ENCODE measurements at regions not wholly inside any gene's neighbourhood (a gene's known extent, or its start where the extent isn't known, plus 50 kb on each side); places are given as distances from the start of the nearest gene placed in this dataset.

GRCh38 chr12:93166541-93167307 lies 211.0 kb upstream of the NUDT4 start:
- no peak overlapping the region for H3K9ac ChIP-seq (ENCODE audit: low read length)
- Mint-ChIP-seq H3K36me3 (ENCODE audit: low read depth, unreplicated experiment) (no peaks in the 10 kb centered on the region), H3K4me3 (ENCODE audit: unreplicated experiment) (no peak overlapping the region), H3K4me1 (ENCODE audit: low read depth, unreplicated experiment) (peaks cover 8% of the 10 kb centered on the region), H3K27me3 (ENCODE audit: low read depth, unreplicated experiment) (no peaks in the 10 kb centered on the region), H3K27ac (ENCODE audit: unreplicated experiment) (no peak overlapping the region), H3K9me3 (ENCODE audit: unreplicated experiment) (peaks cover 1% of the 10 kb centered on the region)
- no peak overlapping the region for H3K27ac ChIP-seq (ENCODE audit: low read depth, low read length)
- no peaks in the 10 kb centered on the region for H3K4me1 ChIP-seq (ENCODE audit: insufficient read depth, low read length)
- H4K20me1 ChIP-seq (ENCODE audit: insufficient read depth, low read length): no peaks in the 10 kb centered on the region
- no peaks in the 10 kb centered on the region for H3K79me2 ChIP-seq (ENCODE audit: insufficient read depth, low read length)
- H2AFZ ChIP-seq (ENCODE audit: low read depth, low read length): no peak overlapping the region
- DNase-seq (ENCODE audit: low read depth) (no peak), FAIRE-seq (no peak)
- no peaks in the 10 kb centered on the region for H3K27me3 ChIP-seq (ENCODE audit: insufficient read depth, low read length)
- H3K4me3 ChIP-seq (ENCODE audit: insufficient read depth, low read depth, low read length): no peak overlapping the region
- no peaks in the 10 kb centered on the region for H3K9me3 ChIP-seq (ENCODE audit: insufficient read depth, low read depth, low read length)
- H3K36me3 ChIP-seq (ENCODE audit: insufficient read depth, low read length): no peaks in the 10 kb centered on the region
- TF ChIP-seq EZH2 (IDR thresholded peaks at IDR 0.05; ENCODE audit: insufficient read depth, low read length): no peak
- no peak for TF ChIP-seq CTCF (IDR thresholded peaks at IDR 0.05; ENCODE audit: insufficient read depth, low read depth, low read length)
- no peak overlapping the region for H3K4me2 ChIP-seq (ENCODE audit: low read length)

- Mint-ChIP-seq H3K9me3 (ENCODE audit: unreplicated experiment) (peaks cover 1% of the 10 kb centered on the region), H3K27me3 (ENCODE audit: low read depth, unreplicated experiment) (no peaks in the 10 kb centered on the region), H3K4me1 (ENCODE audit: low read depth, unreplicated experiment) (peaks cover 8% of the 10 kb centered on the region), H3K27ac (ENCODE audit: unreplicated experiment) (no peak overlapping the region), H3K4me3 (ENCODE audit: unreplicated experiment) (no peak overlapping the region), H3K36me3 (ENCODE audit: low read depth, unreplicated experiment) (no peaks in the 10 kb centered on the region)
- peak overlapping the region; percentile 93 for H3K4me2 ChIP-seq (ENCODE audit: low read length)
- no peaks in the 10 kb centered on the region for H4K20me1 ChIP-seq (ENCODE audit: insufficient read depth, low read length)
- H3K79me2 ChIP-seq (ENCODE audit: insufficient read depth, low read length): no peaks in the 10 kb centered on the region
- no peak overlapping the region for H3K9ac ChIP-seq (ENCODE audit: low read length)
- DNase-seq (ENCODE audit: low read depth) (no peak), FAIRE-seq (no peak)
- H3K36me3 ChIP-seq (ENCODE audit: insufficient read depth, low read length): no peaks in the 10 kb centered on the region
- H3K27ac ChIP-seq (ENCODE audit: low read depth, low read length): no peak overlapping the region
- no peaks in the 10 kb centered on the region for H3K27me3 ChIP-seq (ENCODE audit: insufficient read depth, low read length)
- no peak for TF ChIP-seq EZH2 (IDR thresholded peaks at IDR 0.05; ENCODE audit: insufficient read depth, low read length)
- no peak for TF ChIP-seq CTCF (IDR thresholded peaks at IDR 0.05; ENCODE audit: insufficient read depth, low read depth, low read length)
- no peaks in the 10 kb centered on the region for H3K4me1 ChIP-seq (ENCODE audit: insufficient read depth, low read length)
- H3K4me3 ChIP-seq (ENCODE audit: insufficient read depth, low read depth, low read length): no peak overlapping the region
- no peaks in the 10 kb centered on the region for H3K9me3 ChIP-seq (ENCODE audit: insufficient read depth, low read depth, low read length)
- no peak overlapping the region for H2AFZ ChIP-seq (ENCODE audit: low read depth, low read length)
These were observed 210.4 kb upstream of the NUDT4 start for GRCh38 chr12:93167331-93167730.

DNA sequence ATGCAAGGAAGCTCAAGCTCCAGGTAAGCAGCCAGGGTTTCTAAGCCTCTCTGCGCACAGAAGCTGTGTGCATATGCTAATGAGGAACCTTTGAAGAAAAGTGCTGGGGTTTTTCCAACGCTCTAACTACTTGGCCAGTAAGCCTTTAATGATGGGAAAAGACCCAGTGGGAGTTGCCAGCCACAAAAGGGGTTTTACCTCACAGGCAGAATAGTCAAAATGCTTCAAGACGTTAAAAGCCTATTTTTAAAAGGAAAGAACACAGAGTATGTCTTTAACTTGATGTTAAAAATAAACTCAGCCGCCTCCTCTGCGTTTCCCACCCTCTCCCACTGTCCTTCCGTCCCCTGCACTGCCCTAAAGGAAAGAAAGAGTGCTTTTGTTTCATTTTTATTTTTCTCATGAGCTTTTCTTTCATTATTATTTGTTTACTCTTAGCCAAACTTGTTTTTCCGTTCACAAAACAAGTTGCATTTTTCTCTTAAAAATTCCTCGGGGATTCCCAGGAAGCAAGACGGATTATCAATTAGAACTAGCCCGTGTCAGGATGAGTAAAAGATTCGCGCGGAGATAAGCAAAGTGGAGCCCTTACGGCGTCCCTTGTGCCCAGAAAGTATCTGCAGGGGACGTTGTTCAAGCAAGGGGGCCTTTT lies 209.8 kb upstream of the NUDT4 start:
- TF ChIP-seq EZH2 (IDR thresholded peaks at IDR 0.05; ENCODE audit: insufficient read depth, low read length) (no peak), CTCF (IDR thresholded peaks at IDR 0.05; ENCODE audit: insufficient read depth, low read depth, low read length) (no peak)
- no peaks in the 10 kb centered on the region for H3K9me3 ChIP-seq (ENCODE audit: insufficient read depth, low read depth, low read length)
- peaks cover 1% of the 10 kb centered on the region for H3K9me3 Mint-ChIP-seq (ENCODE audit: unreplicated experiment)
- H3K4me3 Mint-ChIP-seq (ENCODE audit: unreplicated experiment): no peak overlapping the region
- H3K27me3 Mint-ChIP-seq (ENCODE audit: low read depth, unreplicated experiment): no peaks in the 10 kb centered on the region
- no peaks in the 10 kb centered on the region for H3K4me1 ChIP-seq (ENCODE audit: insufficient read depth, low read length)
- peak overlapping the region; percentile 74 for H2AFZ ChIP-seq (ENCODE audit: low read depth, low read length)
- H3K27ac Mint-ChIP-seq (ENCODE audit: unreplicated experiment): no peak overlapping the region
- H3K36me3 ChIP-seq (ENCODE audit: insufficient read depth, low read length): no peaks in the 10 kb centered on the region
- H4K20me1 ChIP-seq (ENCODE audit: insufficient read depth, low read length): no peaks in the 10 kb centered on the region
- no peaks in the 10 kb centered on the region for H3K79me2 ChIP-seq (ENCODE audit: insufficient read depth, low read length)
- H3K36me3 Mint-ChIP-seq (ENCODE audit: low read depth, unreplicated experiment): no peaks in the 10 kb centered on the region
- H3K27me3 ChIP-seq (ENCODE audit: insufficient read depth, low read length): no peaks in the 10 kb centered on the region
- H3K4me2 ChIP-seq (ENCODE audit: low read length): peak overlapping the region; percentile 93
- peaks cover 8% of the 10 kb centered on the region for H3K4me1 Mint-ChIP-seq (ENCODE audit: low read depth, unreplicated experiment)
- H3K27ac ChIP-seq (ENCODE audit: low read depth, low read length): no peak overlapping the region
- H3K4me3 ChIP-seq (ENCODE audit: insufficient read depth, low read depth, low read length): peak overlapping the region; percentile 69
- H3K9ac ChIP-seq (ENCODE audit: low read length): peak overlapping the region; percentile 77
- DNase-seq (ENCODE audit: low read depth) (peak; percentile 46), FAIRE-seq (no peak)

Measured in astrocyte (in vitro differentiated cells and primary cell).